WI38 (cell line): ENCODE measurements at regions not wholly inside any gene's neighbourhood (a gene's known extent, or its start where the extent isn't known, plus 50 kb on each side); places are given as distances from the start of the nearest gene placed in this dataset.

Experiments
- H3K4me3 ChIP-seq: 2 replicates; pipeline ENCODE4 v1.5.1; 2011; ENCODE audit warnings: low read depth, mild to moderate bottlenecking, control low read depth, low read length
- CTCF ChIP-seq: IDR thresholded peaks from 2 replicates; pipeline ENCODE4 v1.5.1; 2012; ENCODE audit warnings: low read depth, mild to moderate bottlenecking, control low read depth, low read length

- TF ChIP-seq CTCF: no peak
- no peak overlapping the region for H3K4me3 ChIP-seq
These were observed 163.0 kb downstream of the HDGFL1 start for GRCh38 chr6:22732176-22732970.

DNA sequence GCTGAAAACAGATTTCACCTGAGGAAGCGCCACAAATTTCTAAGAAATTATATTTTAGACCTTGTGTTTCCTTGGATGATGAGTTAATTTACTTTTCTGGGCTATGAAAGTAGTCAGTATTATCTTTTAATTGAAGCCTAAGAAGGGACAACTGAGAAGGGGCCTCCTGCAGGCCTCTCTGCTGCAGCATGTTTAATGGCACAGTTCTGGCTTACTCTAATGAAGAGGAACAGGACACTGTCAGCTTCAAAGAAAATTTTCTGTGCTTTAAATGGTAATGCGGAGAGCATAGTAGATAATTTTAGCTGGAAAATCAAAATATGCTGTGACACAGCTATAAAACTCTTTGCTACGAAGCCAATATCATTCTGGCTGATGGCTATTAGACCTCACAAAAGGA lies 167.4 kb downstream of the HDGFL1 start:
- H3K4me3 ChIP-seq: no peak overlapping the region
- TF ChIP-seq CTCF: no peak

GRCh38 chr6:22737331-22737730 lies 168.0 kb downstream of the HDGFL1 start:
- H3K4me3 ChIP-seq: no peak overlapping the region
- TF ChIP-seq CTCF: 0 out of 2 replicates have a peak, but pooled peaks have one; percentile 17

GRCh38 chr6:22738194-22738593 lies 168.8 kb downstream of the HDGFL1 start:
- no peak overlapping the region for H3K4me3 ChIP-seq
- no peak for TF ChIP-seq CTCF

DNA sequence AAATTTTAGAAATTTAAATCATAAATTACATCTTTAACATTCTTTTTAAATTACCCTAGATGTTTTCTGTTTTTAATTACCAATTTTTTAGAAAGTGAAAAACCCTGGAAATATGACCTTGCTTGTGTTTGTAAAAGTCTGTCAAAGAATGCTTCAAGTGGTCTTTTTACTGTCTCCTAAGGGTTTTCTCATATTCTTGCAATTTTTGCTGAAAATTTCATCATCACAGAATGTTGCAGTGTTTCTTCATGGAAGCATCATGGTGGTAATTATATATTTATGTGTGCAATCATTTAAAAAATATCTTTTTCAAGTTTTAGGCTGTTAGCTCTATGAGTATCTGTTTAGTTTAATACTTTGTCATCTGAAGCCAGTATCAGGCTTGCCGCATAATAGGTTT lies 178.2 kb downstream of the HDGFL1 start:
- TF ChIP-seq CTCF: no peak
- H3K4me3 ChIP-seq: no peak overlapping the region

- no peak for TF ChIP-seq CTCF
- no peak overlapping the region for H3K4me3 ChIP-seq
These were observed 179.3 kb downstream of the HDGFL1 start for GRCh38 chr6:22748681-22749080.

- no peak for TF ChIP-seq CTCF
- H3K4me3 ChIP-seq: no peak overlapping the region
These were observed 180.3 kb downstream of the HDGFL1 start for GRCh38 chr6:22749696-22750095.
